Fibroblast of skin of right biceps (primary cell): ENCODE measurements at regions not wholly inside any gene's neighbourhood (a gene's known extent, or its start where the extent isn't known, plus 50 kb on each side); places are given as distances from the start of the nearest gene placed in this dataset.
"Not testable (repeated sequence)": the region's sequence is repeated elsewhere in the genome, so short reads cannot be mapped to it uniquely, and the experiment has no call there.

Source experiments
- DNase-seq: peaks from one replicate; pipeline ENCODE4 v3.0.0-alpha.2; 2013

DNA sequence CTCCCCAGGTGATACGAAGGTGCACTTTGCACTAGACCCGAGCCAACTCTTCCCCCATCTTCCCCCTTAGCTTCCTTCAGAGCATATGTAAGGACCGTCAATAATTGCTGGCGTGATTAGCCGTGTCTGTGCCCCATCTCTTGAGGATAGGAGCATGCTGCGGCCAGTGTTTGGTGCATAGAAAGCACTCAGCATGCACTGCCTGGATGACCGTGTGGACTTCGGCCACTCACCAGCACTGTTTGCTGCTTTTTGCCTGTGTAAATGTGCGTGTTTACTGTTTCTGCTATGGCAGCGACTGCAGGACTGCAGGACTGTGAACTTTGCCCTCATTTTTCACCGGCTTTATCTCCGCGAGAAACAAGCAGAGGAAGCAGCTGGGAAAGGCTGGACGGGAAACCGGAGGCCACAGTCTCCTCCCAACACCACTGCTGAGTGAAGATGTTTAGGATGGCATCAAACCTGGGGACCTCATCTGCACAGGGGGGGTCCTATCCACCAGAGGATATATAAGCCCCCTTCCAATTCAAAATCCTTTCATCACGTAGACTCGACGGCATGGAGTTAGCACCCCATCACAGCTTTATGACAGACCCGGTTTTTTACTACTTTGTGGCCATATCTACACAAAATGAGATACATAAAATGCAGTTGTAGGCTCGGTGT, 150.6 kb upstream of the AFDN start:
- no peak for DNase-seq

DNA sequence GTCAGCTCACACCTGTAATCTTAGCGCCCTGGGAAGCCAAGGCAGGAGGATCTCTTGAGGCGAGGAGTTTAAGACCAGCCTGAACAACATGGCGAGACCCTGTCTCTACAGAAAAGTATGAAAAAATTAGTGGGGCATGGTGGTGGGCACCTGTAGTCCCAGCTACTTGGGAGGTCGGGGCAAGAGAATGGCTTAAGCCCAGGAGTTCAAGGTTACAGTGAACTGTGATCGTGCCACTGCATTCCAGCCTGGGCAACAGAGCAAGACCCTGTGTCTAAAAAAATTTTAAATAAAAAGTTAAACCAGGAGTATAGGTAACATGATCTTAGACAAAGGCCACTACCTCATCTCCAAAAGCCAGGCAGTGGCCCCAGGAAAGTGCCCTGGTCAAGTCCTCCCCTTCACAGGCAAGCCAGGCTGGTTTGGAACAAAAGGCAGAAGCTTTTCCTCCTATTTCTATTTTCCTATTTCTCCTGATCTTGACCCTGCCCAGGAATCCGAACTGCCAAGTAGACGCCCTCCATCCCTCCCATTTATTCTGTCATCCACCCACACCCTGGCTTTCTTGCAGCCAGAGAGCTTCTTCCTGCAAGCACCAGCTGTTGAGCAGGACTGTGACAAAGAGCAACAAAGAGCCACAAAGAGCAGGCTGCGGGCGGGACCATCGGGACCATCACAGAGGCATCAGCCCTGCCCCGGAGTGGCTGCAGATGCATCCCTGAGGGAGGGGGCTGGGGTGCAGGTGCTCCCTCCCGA, 149.9 kb upstream of the AFDN start:
- no peak for DNase-seq

DNA sequence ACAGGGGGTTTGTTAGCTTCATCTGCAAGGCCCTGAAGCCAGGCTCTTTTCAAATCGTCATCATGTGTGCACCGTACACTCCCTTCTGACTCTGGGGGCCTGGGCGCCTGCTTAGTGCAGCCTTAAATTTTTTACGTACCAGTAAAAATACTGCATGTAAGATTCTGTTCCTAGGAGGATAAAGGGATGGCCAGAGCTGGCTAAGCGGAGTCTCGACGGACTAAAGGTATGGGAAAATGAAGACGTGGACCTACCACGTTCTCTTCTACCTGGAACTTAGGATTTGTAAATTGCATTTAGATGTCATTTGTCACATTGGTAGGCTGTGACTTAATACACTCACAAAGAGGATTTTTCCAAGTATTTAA, 149.3 kb upstream of the AFDN start:
- no peak for DNase-seq

DNA sequence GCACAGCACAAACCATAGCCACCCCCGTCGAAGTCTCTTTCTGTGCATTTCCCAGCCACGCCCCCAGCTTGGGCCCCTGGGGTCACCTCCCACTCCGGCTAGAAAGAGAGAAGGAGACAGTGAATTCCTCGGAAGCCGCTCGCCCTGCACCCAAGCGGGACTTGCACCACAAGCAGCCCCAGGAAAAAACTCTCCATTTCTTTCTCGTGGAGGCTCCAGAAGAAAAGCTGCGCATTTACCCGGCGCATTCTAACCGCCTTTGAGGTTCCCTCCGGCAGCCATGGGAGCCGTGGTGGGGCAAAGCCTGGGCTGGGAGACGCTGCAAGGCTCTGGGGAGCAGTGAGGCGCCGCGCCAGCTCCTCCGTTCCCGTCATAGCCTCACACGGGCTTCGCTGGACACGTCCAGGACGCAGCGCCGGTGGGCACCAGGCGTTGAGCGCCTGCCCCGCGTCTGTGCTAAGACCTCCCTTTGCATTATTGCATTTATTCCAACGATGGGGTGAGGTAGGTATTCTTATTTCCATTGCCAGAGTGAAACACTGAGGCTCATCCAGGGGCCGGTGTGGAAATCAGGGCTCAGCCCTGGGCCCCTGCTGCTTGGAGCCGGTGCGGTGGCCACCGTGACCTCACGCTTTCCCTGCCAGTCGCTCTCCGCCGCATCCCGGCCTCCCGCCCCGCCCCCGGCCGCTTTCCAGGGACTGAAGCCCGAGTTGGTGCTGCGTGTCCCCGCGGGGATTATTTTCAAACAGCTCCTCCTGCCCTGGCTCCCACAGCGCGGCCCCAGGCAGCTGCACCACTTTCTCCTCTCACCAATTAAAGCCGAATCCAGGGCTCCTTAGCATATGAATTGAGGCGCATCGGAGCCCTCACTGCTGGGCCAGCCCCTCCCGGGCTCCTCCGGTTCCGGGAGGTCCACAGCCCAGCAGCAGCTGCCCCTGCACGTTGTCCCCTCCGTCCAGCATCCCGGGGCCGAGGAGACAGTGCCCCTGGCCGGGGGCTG, 148.3 kb upstream of the AFDN start:
- no peak for DNase-seq

DNA sequence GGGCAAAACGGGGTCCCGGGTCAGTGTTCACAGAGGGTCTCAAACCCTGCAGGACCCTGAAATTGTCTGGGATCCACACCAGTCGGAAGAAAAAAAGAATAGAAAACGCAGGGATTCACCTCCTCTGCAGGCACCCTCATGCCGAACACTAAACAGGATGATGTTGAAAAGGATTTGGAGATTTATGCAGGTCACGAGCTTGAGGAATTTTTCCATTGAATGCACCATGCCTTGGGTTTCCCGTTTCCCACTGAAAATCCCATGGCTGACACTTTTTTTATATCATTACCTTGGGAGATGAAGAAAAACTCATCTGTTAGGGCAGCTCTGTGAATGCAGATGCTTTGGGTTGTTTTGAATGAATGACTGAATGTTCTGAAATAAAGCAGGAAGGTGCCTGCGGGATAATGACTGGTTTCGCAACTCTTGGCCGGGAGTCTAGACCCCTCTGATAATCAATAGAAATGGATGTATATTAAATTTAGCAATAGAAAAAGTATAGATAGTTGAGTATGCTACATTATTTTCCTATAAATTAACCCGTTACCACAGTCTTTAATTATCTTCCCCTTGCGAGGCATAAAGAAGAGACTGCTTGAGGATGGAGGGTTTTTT, 147.5 kb upstream of the AFDN start:
- no peak for DNase-seq

DNA sequence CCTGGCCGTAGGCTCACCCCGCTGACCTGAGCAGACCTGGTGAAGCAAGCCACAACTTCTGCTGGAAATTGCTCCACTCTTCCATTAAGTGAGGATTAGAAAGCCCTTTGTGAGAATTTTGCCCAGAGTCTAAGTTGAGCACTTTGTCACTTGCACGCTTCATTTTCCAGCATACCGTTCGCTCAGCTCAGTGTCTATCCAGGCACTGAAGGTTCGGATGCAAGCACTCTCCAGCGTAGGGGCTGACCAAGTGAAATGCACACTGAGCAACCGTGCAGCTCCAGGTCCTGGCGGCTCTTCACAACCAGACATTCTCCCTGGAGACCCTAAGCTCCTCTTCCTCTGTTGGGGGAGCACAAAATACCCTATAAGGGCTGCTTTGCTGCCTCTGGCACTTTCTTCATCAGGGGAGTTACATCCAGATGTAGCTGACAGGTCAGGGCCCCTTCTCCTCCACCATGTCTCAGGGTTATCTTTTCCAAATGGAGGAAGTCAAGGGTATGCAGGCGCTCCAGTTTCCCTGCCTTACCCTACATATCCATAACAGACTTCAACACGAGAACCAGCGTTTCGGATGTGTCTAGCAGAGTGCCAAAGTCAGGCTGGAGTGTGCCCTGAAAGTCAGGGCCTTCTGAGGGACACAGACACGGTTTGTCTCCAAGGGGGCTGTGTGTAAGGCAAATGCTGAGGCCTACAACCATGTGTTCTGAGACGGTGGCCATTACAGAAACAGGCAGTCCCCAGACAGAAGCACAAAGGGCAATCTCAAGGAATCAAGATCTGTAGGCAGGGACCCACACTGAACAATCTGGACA, 146.7 kb upstream of the AFDN start:
- no peak for DNase-seq

DNA sequence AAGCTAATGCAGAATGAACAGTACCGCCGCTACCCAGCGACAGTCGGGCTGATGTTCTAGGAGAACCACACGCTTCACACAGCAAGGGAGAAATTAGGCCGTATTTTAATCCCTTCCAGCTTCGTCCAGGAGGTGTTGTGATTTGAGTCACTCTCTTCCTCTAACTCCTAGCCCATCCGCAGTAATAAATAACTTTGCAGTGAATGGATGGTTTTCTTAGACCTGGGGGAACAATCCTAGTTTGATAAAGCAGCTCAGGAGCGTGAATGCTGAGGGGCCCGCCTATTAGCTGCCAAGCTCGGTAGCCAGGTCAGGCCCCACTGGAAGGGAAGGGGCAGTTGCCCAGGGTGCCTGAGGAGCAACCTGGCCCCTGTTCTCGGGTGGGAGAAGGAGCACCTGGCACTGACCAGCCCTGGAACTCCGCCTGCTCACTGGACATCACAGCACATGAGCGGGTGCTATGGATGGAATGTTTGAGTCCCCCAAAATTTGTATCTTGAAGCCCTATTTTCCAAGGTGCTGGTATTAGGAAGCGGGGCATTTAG, 146.0 kb upstream of the AFDN start:
- no peak for DNase-seq

DNA sequence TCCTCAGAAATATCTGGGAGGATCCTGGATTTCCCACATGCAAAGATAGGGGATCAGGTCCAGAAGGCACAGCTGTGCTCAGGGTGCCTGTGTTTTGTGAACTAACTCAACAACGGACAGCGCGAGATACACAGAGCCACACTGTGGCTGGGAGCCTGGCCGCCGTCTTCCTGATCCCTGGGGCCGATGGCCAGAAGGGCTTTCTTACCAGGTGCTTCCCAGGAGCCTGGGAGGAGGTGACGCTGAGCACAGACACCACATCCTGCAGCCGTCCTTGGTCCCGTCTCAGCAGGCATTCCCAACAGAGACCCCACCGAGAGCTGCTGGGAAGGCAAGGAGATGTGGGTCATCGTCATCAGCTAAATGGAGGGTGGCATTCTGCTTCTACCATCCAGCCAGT, 144.6 kb upstream of the AFDN start:
- no peak for DNase-seq

DNA sequence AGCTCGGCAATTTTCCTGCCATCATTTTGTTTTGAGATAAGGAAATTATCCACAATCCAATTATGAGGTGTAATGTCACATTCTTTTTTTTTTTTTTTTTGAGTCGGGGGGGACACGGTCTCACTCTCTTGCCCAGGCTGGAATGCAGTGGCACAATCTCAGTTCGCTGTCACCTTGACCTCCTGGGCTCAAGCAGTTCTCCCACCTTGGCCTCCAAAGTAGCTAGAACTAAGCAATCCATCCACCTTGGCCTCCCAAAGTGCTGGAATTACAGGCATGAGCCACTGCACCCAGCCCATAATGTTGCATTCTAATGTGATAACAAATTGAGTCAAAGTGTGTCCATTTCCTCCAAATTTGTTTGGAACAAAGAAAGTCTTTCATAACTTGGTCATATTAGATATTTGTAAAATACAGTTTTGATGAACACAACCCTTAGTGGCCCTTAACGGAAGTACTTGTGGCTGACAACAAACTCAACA, 144.1 kb upstream of the AFDN start:
- DNase-seq, result no peak

DNA sequence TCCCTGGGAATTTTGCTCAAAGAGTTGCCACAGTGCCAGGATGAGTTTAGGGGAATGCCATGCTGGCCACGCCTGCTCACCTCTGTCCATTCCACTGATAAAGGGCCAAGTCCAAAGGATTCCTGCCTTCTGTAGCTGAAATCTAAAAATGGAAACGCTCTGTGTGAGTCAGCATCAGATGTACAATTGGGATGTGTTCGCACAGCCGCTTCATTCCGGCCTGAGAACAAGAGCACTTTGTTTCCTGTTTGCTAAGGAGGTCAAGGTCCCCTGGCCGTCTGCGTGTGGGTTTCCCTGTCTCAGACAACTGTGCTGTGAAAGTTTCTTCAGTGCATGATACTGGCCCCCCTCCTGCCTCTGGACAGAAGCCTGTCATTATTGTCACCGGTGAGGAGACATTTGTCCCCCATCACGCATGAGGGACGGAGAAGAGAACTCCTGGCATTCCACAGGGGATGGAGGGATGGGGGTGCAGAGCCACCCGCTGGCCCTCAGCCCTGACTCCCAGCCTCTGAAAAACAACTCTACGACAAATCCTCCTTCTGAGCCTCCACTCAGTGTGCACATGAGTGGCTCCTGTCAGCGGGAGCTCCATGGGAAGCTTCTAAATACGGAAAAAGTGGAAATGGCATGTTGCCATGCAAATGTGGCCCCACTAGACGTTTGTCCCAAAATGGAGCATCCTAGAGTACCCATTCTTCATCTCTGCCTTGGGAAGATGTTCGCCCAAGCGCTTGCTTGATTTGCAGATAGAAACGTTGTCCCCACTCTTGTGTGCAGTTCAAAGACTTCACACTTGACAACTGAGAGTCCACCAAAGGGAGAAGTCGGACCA, 143.5 kb upstream of the AFDN start:
- peak; percentile 19 for DNase-seq

DNA sequence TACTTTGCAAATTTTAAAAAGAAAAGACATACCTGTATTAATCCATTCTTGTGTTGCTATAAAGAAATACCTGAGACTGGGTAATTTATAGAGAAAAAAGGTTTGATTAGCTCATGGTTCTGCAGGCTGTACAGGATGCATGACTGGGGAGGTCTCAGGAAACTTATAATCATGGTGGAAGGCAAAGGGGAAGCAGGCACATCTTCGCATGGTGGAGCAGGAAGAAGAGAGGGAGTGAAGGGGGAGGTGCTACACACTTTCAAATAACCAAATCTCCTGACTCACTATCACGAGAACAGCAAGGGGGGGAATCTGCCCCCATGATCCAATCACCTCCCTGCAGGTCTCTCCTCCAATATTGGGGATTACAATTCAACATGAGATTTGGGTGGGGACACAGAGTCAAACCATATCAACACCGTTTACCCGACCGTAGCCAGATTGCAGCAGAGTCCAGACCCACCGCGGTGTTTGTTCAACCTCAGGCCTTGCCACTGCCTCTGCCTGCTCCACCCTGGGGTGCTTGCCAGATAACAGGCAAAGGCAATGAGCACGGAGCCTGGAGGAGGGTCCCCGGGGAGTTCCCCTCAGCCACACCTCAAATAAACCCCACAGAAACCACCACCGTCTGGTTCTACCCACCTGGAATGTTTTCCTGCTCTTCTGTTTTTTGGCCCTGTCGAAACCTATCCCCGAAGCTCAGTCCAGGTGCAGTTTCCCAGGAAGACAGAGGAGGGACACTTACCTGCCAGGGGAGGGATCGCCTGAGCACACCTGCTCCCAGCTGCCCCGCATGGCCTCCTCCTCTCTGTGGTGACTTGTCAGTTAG, 142.2 kb upstream of the AFDN start:
- DNase-seq, result no peak

DNA sequence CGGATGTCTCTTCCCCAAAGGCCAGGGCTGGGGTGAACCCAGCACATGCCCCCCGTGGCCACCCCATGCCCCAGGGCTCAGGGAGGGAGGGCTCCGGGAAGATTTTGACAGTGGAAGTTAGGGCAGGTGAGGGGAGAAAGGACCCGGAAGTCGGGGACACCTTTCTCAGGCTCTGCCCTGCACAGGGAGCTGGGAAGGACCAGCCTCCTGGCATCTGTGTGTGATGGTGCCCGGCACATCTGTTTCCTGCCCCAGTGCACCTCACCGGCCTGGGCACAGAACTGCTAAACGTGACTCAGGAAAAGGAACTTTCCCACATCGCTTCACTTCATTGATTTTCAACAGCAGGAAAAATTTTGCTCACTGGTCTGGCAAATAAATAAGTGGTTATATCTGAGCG, 141.1 kb upstream of the AFDN start:
- DNase-seq, result no peak

DNA sequence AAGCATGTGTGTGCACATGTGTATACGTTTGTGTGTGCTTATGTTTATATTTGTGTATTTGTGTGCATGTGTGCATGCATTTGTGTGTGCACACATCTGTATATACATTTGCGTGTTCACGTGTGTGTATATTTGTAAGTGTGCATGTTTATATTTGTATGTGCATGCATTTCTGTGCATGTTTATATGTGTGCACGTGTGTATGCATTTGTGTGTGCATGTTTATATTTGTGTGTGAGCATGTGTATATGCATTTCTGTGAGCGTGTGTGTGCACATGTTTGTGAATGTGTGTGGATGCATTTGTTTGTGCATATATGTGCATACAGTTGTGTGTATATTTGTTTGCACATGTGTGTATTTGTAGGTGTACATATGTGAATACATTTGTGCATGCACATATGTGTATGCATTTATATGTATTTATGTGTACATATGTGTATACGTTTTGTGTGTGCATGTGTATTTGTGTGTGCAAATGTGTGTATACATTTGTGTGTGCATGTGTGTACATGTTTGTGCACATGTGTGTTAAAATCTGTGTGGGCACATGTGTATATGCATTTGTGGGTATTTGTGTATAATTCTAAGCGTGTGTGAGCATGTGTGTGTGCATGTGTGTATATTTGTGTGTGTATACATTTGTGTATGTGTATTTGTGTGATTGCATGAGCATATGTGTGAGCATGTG, 140.4 kb upstream of the AFDN start:
- no peak for DNase-seq

DNA sequence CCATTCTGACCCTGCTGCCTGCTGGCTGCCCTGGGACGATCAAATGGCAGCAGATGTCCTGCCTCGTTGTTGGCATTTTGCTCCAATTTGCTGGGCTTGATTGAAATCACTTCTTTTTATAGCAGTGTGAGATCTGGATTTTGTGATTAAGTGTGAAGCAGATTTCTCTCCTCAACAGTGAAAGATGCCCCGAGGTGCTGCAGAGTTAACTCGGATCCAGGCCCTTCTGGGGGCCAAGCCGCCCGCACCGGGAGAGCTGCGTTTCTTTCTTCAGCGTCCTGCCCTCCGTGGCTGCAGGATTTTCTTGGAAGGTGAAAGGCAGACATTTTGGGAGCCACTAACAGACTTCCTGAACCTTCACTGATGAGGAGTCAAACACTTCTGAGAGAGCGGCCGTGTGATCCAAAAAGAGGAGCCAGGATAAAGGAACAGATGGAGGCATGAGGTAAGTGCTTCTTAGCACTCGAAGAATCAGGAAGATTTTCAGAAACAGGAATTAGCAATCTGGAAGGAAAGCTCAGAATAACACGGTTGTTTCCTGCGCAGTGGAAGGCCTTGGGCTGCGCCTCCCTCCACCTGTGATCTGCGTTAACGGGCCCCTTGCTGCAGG, 139.5 kb upstream of the AFDN start:
- no peak for DNase-seq

DNA sequence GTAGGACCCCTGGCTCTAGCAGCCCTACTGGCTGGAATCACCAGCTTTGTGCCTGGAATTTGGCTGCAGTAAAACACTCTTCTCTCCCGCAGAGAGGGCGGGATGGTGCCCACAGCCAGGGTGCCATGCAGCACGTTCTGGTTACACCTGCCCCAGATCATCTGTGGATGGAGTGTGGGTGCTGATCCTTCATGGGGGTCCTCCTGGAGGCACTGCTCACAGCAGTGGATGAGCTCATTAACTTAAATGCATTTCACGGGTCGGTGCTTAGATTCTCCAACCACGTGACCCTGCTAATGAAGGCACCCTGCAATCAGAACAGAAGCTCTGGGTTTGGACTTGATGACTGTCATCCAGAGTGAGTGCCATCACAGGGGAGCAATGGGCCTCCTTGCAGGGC, 138.6 kb upstream of the AFDN start:
- DNase-seq, result no peak

DNA sequence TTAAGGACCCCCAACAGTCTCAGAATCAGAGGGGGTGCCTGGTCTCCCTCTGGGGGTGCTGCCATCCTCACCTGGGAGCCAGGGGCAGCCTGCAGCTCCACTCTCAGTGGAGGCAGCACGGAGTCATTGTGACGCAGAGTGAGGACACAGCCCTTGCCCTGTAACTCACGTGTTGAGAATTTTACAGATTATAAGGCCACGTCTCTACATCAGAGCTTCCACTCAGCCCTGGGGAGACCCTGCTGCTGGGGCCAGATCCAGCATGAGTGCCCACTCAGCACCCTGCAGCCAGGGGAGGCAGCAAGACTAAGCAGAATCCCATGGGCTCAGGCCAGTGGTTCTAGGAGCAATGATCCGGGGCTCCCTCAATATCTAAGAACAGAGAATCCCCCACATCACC, 137.4 kb upstream of the AFDN start:
- DNase-seq, result no peak

DNA sequence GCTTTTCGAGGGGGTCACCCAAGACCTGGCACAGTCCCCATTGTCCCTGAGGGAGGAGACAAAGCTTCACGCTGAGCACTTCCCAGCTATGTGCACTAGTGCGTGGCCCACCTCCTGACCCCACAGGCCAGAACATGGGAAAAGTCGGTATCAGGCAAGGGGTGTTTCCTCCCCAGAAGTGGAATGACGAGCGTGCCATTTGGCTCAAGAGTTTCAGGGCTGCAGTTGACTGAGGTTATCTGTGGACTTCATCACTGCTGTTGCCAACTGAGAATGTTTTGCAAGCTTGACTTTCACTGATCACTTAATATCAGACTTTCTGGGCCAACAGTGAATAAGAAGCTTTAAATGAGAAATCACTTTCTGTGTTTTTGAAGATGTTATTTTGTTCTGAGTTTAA, 137.0 kb upstream of the AFDN start:
- DNase-seq, result no peak

DNA sequence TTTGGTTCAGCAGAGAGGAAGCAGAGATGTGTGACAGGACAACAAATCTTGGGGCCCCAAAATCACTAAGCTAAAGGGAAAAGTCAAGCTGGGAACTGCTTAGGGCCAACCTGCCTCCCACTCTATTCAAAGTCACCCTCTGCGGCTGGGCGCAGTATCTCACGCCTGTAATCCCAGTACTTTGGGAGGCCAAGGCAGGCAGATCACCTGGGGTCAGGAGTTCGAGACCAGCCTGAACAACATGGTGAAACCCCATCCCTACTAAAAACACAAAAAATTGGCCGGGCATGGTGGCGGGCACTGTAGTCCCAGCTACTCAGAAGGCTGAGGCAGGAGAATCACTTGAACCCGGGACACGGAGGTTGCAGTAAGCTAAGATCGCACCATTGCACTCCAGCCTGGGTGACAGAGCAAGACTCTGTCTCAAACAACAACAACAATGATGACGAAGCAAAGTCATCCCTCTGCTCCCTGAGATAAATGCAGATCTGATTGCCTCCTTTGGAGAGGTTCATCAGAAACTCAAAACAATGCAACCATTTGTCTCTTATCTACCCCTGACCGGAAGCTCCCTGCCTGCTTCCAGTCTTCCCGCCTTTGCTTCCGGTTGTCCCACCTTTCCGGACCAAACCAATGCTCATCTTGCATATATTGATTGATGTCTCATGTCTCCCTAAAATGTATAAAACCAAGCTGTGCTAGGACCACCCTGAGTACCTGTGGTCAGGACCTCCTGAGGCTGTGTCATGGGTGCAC, 136.4 kb upstream of the AFDN start:
- DNase-seq, result not testable (repeated sequence)
